ENCODE measurements at regions not wholly inside any gene's neighbourhood (a gene's known extent, or its start where the extent isn't known, plus 50 kb on each side); places are given as distances from the start of the nearest gene placed in this dataset.
"Not testable (repeated sequence)": the region's sequence is repeated elsewhere in the genome, so short reads cannot be mapped to it uniquely, and the experiment has no call there.

DNA sequence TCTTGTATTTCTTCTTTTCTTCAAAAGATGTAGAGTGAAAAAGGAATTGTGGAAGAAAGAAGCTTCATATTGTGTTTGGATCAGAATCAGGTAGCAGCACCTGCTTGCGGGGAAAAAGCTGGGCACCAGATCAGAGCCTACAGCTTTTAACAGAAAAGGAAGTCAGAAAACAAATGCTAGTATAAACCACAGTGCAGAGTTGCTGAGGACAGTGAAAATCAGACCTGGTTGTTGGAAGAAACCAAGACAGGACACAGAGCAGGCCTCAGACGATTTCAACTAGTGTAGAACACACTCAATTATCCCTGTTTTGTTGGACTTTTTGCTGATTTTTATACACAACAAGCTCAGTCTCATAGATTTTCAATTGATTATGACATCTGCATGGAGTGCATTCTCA is 221.4 kb downstream of the PTN start:
- ChIA-PET CTCF (no interaction called here), POLR2A (no interaction called here)
- TF ChIP-seq, protein P1, sequence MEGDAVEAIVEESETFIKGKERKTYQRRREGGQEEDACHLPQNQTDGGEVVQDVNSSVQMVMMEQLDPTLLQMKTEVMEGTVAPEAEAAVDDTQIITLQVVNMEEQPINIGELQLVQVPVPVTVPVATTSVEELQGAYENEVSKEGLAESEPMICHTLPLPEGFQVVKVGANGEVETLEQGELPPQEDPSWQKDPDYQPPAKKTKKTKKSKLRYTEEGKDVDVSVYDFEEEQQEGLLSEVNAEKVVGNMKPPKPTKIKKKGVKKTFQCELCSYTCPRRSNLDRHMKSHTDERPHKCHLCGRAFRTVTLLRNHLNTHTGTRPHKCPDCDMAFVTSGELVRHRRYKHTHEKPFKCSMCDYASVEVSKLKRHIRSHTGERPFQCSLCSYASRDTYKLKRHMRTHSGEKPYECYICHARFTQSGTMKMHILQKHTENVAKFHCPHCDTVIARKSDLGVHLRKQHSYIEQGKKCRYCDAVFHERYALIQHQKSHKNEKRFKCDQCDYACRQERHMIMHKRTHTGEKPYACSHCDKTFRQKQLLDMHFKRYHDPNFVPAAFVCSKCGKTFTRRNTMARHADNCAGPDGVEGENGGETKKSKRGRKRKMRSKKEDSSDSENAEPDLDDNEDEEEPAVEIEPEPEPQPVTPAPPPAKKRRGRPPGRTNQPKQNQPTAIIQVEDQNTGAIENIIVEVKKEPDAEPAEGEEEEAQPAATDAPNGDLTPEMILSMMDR (IDR thresholded peaks at IDR 0.05; ENCODE audit: insufficient read depth, low read depth, low read length) = no peak
- Histone ChIP-seq H3K27me3 (ENCODE audit: control insufficient read depth, insufficient read depth, low read length) (no peaks in the 10 kb centered on the region), H3K4me3 (ENCODE audit: low read depth, low read length) (no peak overlapping the region), H3K36me3 (ENCODE audit: control insufficient read depth, insufficient read depth, low read length) (no peaks in the 10 kb centered on the region)
- DNase-seq (ENCODE audit: low read depth) = no peak

DNA sequence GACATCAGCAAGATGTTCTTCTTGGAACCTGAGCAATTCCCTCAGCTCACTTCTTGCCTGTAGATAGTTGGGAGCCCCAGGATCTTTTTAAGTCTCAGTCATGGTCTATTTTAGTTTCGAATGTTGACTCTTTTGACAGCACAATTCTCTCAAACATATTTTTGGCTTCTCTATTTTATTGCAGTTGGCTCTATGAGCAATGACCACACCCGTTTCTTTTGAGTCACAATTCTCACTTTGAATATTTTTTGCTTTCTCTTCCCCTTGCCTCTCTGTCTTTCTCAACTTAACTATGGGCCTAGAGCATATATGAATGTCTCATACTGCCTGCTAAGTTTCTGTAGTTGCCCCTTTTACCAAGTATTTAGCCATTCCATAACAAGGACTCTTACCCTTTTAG is 222.8 kb downstream of the PTN start:
- Histone ChIP-seq H3K36me3 (ENCODE audit: control insufficient read depth, insufficient read depth, low read length) (no peaks in the 10 kb centered on the region), H3K4me3 (ENCODE audit: low read depth, low read length) (no peak overlapping the region), H3K27me3 (ENCODE audit: control insufficient read depth, insufficient read depth, low read length) (no peaks in the 10 kb centered on the region)
- TF ChIP-seq, protein P1 (IDR thresholded peaks at IDR 0.05; ENCODE audit: insufficient read depth, low read depth, low read length) = no peak
- peak; percentile 13 for DNase-seq (ENCODE audit: low read depth)
- POLR2A ChIA-PET = no interaction called here
- CTCF ChIA-PET = no interaction called here

DNA sequence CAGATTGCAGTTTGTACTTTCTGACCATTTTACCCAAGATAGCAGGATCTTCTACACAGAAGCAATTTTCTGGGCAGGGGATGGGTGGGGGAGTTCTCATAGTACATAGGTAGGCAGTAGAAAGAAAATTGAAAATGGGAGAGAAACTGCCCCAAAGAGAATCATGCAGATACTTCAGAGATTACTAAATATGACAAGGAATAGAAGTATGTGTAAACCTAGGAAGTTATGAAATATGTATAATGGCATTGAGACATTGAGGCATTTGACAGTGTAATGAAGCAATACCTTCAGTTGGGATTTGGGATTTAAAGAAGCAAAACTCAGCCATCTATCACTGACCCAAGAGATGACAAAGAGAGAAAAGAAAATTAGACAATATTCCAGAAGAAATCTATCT is 233.0 kb downstream of the PTN start:
- no peak for DNase-seq (ENCODE audit: low read depth)
- CTCF ChIA-PET = interaction anchor here (1.0 kb wide), 1 partner anchor 14 kb away, joined by 4 read pairs; no protein-coding TSS in a partner anchor
- no peaks in the 10 kb centered on the region for H3K27me3 ChIP-seq (ENCODE audit: control insufficient read depth, insufficient read depth, low read length)
- POLR2A ChIA-PET = no interaction called here
- TF ChIP-seq, protein P1 (IDR thresholded peaks at IDR 0.05; ENCODE audit: insufficient read depth, low read depth, low read length) = no peak
- no peak overlapping the region for H3K4me3 ChIP-seq (ENCODE audit: low read depth, low read length)
- no peaks in the 10 kb centered on the region for H3K36me3 ChIP-seq (ENCODE audit: control insufficient read depth, insufficient read depth, low read length)

DNA sequence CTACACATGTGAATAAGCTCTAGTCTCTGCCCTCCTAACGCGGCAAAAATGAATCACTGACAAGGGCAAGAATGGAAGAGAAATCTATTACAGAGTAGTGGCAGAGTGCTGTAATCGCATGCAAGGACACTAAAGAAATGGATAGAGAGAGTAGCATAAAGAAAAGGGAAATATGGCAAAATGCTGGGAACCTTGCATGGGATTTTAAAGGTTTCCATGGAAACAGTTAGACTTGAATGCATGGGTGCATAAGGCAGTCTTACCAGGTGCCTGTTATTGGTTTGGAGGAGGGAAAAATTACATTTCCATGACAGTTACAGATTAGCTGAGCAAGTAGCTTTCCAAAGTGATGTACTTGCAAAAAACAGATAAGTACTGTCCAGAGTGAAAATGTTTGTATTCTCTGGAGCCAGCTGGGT is 233.4 kb downstream of the PTN start:
- TF ChIP-seq, protein P1 (IDR thresholded peaks at IDR 0.05; ENCODE audit: insufficient read depth, low read depth, low read length) = 0 out of 2 replicates have a peak, but pooled peaks have one; percentile 4
- Histone ChIP-seq H3K4me3 (ENCODE audit: low read depth, low read length) (no peak overlapping the region), H3K27me3 (ENCODE audit: control insufficient read depth, insufficient read depth, low read length) (no peaks in the 10 kb centered on the region), H3K36me3 (ENCODE audit: control insufficient read depth, insufficient read depth, low read length) (no peaks in the 10 kb centered on the region)
- CTCF ChIA-PET = interaction anchor here (1.0 kb wide), 1 partner anchor 14 kb away, joined by 4 read pairs; no protein-coding TSS in a partner anchor
- POLR2A ChIA-PET = no interaction called here
- no peak for DNase-seq (ENCODE audit: low read depth)

DNA sequence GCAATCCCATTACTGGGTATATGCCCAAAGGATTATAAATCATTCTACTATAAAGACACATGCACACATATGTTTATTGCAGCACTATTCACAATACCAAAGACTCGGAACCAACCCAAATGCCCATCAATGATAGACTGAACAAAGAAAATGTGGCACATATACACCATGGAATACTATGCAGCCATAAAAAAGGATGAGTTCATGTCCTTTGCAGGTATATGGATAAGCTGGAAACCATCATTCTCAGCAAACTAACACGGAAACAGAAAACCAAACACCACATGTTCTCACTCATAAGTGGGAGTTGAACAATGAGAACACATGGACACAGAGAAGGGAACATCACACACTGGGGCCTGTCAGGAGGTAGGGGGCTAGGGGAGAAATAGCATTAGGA is 235.7 kb downstream of the PTN start:
- H3K4me3 ChIP-seq (ENCODE audit: low read depth, low read length); POLR2A ChIA-PET; CTCF ChIA-PET; H3K36me3 ChIP-seq (ENCODE audit: control insufficient read depth, insufficient read depth, low read length); H3K27me3 ChIP-seq (ENCODE audit: control insufficient read depth, insufficient read depth, low read length); DNase-seq (ENCODE audit: low read depth): not testable (repeated sequence)

DNA sequence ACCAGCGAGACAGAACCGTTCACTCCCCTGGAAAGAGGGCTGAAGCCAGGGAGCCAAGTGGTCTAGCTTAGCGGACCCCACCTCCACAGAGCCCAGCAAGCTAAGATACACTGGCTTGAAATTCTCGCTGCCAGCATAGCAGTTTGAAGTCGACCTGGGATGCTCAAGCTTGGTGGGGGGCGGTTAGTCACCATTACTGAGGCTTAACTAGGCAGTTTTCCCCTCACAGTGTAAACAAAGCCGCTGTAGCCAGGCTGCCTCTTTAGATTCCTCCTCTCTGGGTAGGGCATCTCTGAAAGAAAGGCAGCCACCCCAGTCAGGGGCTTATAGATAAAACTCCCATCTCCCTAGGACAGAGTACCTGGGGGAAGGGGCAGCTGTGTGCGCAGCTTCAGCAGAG is 235.1 kb downstream of the CHRM2 start:
- H3K4me3 ChIP-seq (ENCODE audit: low read depth, low read length); DNase-seq (ENCODE audit: low read depth); H3K36me3 ChIP-seq (ENCODE audit: control insufficient read depth, insufficient read depth, low read length); POLR2A ChIA-PET; H3K27me3 ChIP-seq (ENCODE audit: control insufficient read depth, insufficient read depth, low read length): not testable (repeated sequence)
- CTCF ChIA-PET = interaction anchor here (1.8 kb wide), 1 partner anchor 8 kb away, joined by 3 read pairs; no protein-coding TSS in a partner anchor

All from BJ (cell line).